ENCODE measurements at regions not wholly inside any gene's neighbourhood (a gene's known extent, or its start where the extent isn't known, plus 50 kb on each side); places are given as distances from the start of the nearest gene placed in this dataset.

- TF ChIP-seq YY1 (IDR thresholded peaks at IDR 0.05; ENCODE audit: insufficient read depth, insufficient read length) (no peak), ZNF274 (IDR thresholded peaks at IDR 0.05; ENCODE audit: low read depth, low read length) (no peak)
Observed at GRCh38 chr14:71579331-71579730, 352.9 kb upstream of the RGS6 start.
